RCC 7860 (cell line): ENCODE measurements at regions not wholly inside any gene's neighbourhood (a gene's known extent, or its start where the extent isn't known, plus 50 kb on each side); places are given as distances from the start of the nearest gene placed in this dataset.

Experiments
- DNase-seq: peaks from one replicate; pipeline ENCODE4 v3.0.0-alpha.2; 2015; ENCODE audit warnings: low spot score
- FAIRE-seq: peaks from 2 replicates; lab custom pipeline; 2012; peaks lifted over from hg19 to GRCh38; lab: Jason Lieb, UNC

DNA sequence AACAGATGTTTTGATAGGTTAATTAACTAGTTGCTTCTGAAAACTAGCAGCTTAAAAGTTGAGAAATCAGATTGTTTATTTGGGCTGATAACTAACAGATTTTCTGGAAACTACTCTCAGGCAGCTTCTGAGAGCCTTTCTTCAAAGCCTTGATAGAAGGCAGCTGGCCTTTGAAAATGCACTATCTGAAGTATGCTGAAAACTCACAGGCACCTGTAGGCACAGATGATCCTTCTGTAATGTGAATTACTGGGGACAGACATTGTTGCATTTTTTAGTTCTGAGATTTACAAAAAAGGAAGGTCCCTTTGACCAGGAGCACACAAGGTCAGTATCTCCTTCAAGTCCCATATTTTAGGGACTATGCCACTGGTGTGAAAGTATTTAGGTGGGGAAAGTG, 460.8 kb upstream of the CNTN5 start:
- FAIRE-seq (no peak), DNase-seq (no peak)

GRCh38 chr11:98561252-98561651, 459.5 kb upstream of the CNTN5 start:
- DNase-seq (no peak), FAIRE-seq (no peak)

DNA sequence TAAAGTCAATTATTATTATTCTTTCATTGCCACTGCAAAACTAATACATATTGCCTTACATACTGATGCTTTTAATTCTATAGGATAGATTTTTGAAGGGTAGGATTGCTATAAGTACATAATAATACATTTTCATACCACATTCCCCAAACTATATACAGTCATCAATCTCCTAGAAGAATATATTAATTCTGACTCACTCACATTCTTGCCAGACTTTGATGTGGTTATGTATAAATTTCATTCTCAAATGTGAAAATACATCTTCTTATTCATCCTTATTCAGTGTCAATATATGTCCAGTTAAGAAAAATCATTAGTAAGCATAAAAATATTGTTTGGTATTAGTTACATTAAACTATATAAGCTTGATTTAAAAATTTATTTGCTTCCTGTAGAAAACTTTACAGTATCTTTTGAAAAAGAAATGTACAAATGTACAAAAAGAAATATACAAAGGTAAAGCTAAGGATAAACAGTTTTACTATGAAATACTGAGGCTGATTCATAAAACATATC, 458.8 kb upstream of the CNTN5 start:
- FAIRE-seq = no peak

GRCh38 chr11:98564233-98564632, 456.5 kb upstream of the CNTN5 start:
- DNase-seq (no peak), FAIRE-seq (no peak)

More for the DNA sequence above, 458.8 kb upstream of the CNTN5 start:
- DNase-seq = no peak

DNA sequence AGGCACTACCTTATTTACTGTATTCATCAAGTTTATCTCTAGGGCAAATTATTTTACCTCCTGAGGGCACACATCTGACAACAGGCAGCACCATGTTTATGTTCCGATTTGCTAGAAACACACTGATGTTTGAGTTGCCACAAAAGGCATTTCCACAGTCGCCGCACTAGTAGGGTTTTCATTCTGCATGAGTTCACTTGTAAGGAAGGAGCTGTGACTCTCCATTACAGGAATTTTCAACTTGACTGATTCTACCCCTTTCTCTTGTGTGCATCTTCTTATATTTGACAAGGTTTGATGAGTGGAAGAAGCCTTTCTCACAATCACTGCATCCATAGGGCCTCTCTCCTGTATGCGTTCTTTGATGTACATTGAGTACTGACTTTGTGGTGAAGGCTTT, 455.9 kb upstream of the CNTN5 start:
- no peak for FAIRE-seq
- DNase-seq = no peak

DNA sequence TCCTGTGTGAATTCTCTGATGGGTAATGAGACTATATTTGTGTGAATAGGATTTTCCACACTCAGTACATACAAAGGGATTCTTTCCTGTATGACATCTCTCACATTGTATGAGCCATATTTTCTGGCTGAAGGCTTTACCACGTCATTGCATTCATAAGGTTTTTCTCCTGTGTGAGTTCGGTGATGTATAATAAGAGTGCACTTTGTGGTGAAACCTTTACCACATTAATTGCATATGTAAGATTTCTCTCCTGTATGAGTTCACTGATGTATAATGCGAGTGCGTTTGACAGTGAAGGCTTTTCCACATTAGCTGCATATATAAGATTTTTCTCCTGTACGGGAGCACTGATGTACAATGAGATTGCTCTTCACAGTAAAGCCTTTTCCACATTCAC, 455.4 kb upstream of the CNTN5 start:
- no peak for FAIRE-seq
- no peak for DNase-seq

- DNase-seq = no peak
- FAIRE-seq = no peak
These were observed 453.8 kb upstream of the CNTN5 start for GRCh38 chr11:98566978-98567377.

DNA sequence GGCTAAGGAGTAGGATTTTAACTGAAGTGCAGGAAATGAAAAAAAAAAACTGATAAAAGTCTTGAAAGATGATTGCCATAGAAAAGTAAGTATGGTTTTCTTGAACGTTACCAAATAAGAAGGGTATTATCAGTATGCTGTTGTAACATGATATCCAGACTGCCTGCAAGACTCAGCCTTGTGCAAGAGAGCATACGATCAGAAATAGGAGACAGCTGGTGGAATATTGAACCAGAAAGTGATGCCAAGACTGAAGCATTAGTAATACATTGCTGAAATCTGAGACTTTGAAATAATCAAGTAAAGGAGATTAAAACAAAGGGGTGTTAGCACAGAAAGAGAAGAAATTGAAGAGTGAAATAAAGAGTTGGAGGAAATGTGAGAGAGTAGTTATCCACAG, 452.7 kb upstream of the CNTN5 start:
- FAIRE-seq = no peak
- DNase-seq = no peak

- no peak for DNase-seq
- no peak for FAIRE-seq
These were observed 447.8 kb upstream of the CNTN5 start for GRCh38 chr11:98572941-98573340.

DNA sequence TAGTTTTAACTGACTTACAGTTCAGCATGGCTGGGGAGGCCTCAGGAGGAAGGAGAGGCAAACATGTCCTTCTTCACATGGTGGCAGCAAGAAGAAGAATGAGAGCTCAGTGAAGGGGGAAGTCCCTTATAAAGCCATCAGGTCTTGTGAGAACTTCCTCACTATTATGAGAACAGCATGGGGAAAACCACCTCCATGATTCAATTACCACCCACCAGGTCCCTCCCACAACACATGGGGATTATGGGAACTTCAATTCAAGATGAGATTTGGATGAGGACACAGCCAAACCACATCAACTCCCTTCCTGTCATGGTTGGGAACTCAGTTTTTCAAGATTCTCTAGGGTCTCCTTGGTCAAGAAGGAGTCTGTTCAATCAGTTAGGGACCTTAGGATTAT, 432.9 kb upstream of the CNTN5 start:
- no peak for DNase-seq

GRCh38 chr11:98589967-98590366, 430.8 kb upstream of the CNTN5 start:
- no peak for FAIRE-seq
- no peak for DNase-seq

More for the DNA sequence above, 432.9 kb upstream of the CNTN5 start:
- FAIRE-seq = no peak

DNA sequence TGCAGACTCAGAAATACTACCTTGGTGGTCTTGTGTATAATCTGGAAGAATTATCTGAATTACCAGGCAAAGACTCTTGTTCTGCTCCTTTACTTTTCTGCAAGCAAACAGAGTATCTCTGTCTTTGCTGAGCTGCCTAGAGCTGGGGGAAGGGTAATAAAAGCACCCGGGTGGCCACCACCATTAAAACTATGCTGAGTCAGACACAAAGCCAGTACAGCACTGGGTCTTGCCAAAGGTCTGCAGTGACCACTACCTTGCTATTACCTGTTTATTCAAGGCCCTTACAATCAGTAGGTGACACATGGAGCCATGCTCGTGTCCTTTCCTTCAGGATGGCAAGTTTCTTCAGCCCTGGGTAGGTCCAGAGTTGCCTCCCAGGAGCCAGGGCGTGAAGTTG, 420.6 kb upstream of the CNTN5 start:
- no peak for DNase-seq
- no peak for FAIRE-seq

- no peak for DNase-seq
These were observed 419.7 kb upstream of the CNTN5 start for GRCh38 chr11:98600786-98601773.

DNA sequence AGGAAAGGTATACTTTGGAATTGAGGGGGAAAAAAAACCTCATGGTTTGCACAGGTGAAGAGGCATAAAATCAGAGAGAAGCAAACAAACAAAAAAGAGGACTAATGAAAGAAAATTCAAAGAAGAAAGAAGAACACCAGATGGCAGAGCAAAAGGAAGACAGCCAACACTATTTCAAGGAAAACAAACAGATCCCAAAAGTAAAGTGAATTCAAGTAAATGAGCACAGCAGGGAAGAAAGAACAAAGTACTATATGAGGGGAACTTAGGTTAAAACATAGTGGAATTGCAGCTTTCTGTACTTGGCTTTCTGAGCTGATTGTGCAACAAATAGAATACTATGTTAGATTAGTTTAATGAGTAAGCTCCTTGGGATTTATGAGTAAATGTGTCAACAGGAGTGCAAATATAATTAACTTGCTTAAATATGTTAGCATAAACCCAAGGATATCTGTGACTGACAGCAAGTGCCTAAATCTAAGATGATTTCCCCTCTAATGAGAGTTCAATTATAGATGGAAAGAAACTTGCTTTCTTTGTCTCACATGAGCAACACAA, 404.6 kb upstream of the CNTN5 start:
- DNase-seq = no peak
- no peak for FAIRE-seq

More at GRCh38 chr11:98600786-98601773, 419.7 kb upstream of the CNTN5 start:
- no peak for FAIRE-seq

DNA sequence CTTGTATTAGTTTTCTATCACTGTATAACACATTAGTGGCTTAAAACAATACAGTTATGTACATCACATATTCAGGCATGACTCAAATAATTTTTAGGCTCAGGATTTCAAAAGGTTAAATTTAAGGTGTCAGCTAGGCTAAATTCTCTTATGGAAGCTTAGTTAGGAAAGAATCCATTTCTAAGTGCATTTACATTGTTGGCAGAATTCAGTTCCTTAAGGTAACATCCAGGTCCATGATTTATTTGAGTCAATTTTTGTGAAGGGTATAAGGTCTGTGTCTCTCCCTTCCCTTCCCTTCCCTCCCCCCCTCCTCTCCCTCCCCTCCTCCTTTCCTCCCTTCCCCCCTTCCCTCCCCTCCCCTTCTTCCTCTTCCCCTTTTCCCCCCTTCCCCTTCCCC, 399.0 kb upstream of the CNTN5 start:
- no peak for FAIRE-seq
- DNase-seq = no peak

DNA sequence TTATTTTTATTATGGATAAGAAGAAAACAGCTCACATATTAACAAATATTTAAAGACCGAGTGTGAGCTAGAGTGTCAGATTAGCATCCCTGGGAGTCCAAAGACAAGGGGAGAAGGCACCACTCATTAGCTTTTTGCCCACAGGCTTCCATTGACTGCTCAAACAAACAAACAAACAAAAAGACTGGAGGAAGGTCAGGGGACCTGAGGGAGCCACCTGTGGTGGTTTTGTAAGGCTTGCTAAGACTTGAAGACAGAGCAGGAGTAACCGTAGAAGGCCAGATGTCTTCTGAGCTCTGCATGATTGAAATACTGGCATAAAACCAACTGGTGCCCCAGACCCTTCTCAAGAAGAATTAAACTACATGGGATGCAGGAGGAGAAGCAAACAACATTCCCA, 395.2 kb upstream of the CNTN5 start:
- FAIRE-seq (no peak), DNase-seq (no peak)

DNA sequence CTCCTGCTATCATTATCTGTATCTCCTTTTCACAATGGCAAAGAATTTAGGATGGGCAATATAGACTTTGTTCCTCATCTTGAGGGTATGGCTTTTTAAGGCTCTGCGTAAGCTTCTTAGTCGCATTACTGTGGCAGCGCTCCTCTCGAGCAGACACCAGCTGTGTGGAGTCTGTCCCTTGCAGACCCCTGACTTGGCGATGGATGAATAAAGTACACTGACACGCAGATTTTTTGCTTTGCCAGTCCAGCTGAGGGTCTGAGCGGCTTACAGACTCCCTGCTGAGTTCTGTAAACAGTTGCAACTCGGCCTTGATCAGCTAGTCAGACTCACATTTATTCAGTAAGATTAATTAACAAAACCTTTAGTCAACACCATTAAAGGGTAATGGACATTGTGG, 390.0 kb upstream of the CNTN5 start:
- no peak for FAIRE-seq
- no peak for DNase-seq

GRCh38 chr11:98657711-98658110, 363.0 kb upstream of the CNTN5 start:
- DNase-seq = no peak

GRCh38 chr11:98659431-98659830, 361.3 kb upstream of the CNTN5 start:
- no peak for FAIRE-seq
- no peak for DNase-seq

More at GRCh38 chr11:98657711-98658110, 363.0 kb upstream of the CNTN5 start:
- FAIRE-seq = no peak

DNA sequence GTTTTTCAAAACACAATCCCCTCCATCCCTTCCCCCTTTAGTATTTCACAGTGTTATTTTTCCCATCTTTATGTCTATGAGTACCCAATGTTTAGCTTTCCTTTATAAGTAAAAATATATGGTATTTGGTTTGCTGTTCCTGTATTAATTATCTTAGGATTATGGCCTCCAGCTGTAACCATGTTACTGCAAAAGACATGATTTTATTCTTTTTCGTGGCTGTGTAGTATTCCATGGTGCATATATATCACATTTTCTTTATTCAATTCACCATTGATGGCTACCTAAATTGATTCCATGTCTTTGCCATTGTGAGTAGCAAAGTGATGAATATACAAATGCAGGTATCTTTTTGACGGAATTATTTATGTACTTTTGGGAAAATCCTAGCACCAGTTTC, 346.4 kb upstream of the CNTN5 start:
- FAIRE-seq (no peak), DNase-seq (no peak)

GRCh38 chr11:98679673-98680072, 341.1 kb upstream of the CNTN5 start:
- FAIRE-seq = no peak
- no peak for DNase-seq

DNA sequence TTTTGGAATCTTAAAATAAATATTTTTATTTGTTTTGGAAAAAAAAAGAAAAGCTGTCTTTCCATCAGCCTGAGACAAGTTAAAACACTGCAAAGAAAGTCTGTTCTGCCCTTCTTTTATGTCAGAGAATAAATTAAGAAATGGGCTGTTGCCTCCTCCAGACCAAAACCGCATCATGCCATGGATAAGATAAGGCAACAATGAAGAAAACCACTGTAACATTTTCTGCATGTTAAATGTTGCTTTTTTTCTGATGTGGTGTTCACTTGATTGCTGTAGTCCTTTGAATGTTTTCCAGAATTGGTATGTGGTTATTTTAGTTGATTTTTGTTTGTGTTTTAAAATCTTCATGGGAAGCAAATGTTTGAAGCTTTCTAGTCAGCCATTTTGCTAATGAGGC, 319.2 kb upstream of the CNTN5 start:
- no peak for FAIRE-seq
- DNase-seq = no peak
